ENCODE measurements at regions not wholly inside any gene's neighbourhood (a gene's known extent, or its start where the extent isn't known, plus 50 kb on each side); places are given as distances from the start of the nearest gene placed in this dataset.

- no peak for TF ChIP-seq POLR2AphosphoS5 (IDR thresholded peaks at IDR 0.05)
- TF ChIP-seq EP300 (IDR thresholded peaks at IDR 0.05) = no peak
- no peak for TF ChIP-seq POLR2A (IDR thresholded peaks at IDR 0.05; ENCODE audit: low read depth)
- TF ChIP-seq CTCF (IDR thresholded peaks at IDR 0.05) = no peak
- H3K27ac ChIP-seq (replicated peaks in 1 of 4) = no peak overlapping the region
Observed at GRCh38 chr11:127195501-127196120, 195.0 kb upstream of the KIRREL3 start.

GRCh38 chr11:127194521-127194920 is 194.0 kb upstream of the KIRREL3 start:
- Histone ChIP-seq H3K27me3 (no peaks in the 10 kb centered on the region), H3K4me3 (no peak overlapping the region), H3K27ac (replicated peaks in 1 of 4) (no peak overlapping the region), H3K9me3 (no peaks in the 10 kb centered on the region), H3K4me1 (no peaks in the 10 kb centered on the region), H3K36me3 (no peaks in the 10 kb centered on the region)
- 26% methylated on average over 7 of the region's 7 CpGs for WGBS
- DNase-seq (ENCODE audit: extremely low spot score) = no peak
- TF ChIP-seq POLR2A (IDR thresholded peaks at IDR 0.05; ENCODE audit: low read depth) = no peak
- no peak for TF ChIP-seq EP300 (IDR thresholded peaks at IDR 0.05)
- TF ChIP-seq POLR2AphosphoS5 (IDR thresholded peaks at IDR 0.05) = no peak
- TF ChIP-seq CTCF (IDR thresholded peaks at IDR 0.05) = no peak
- intact Hi-C loops (cut with DNase I) = no loop called here

More at GRCh38 chr11:127195501-127196120, 195.0 kb upstream of the KIRREL3 start:
- Histone ChIP-seq H3K27me3 (no peaks in the 10 kb centered on the region), H3K4me3 (no peak overlapping the region), H3K9me3 (no peaks in the 10 kb centered on the region), H3K4me1 (no peaks in the 10 kb centered on the region), H3K36me3 (no peaks in the 10 kb centered on the region)
- WGBS = 53% methylated on average over 8 of the region's 8 CpGs
- intact Hi-C loops (cut with DNase I) = no loop called here
- no peak for DNase-seq (ENCODE audit: extremely low spot score)

GRCh38 chr11:127193950-127194349 is 193.4 kb upstream of the KIRREL3 start:
- intact Hi-C loops (cut with DNase I) = no loop called here
- no peaks in the 10 kb centered on the region for H3K9me3 ChIP-seq
- DNase-seq (ENCODE audit: extremely low spot score) = no peak
- no peaks in the 10 kb centered on the region for H3K27me3 ChIP-seq
- H3K4me1 ChIP-seq = no peaks in the 10 kb centered on the region
- no peak overlapping the region for H3K4me3 ChIP-seq
- H3K36me3 ChIP-seq = no peaks in the 10 kb centered on the region
- WGBS = 55% methylated on average over 3 of the region's 3 CpGs
- no peak for TF ChIP-seq EP300 (IDR thresholded peaks at IDR 0.05)
- no peak for TF ChIP-seq POLR2AphosphoS5 (IDR thresholded peaks at IDR 0.05)
- TF ChIP-seq POLR2A (IDR thresholded peaks at IDR 0.05; ENCODE audit: low read depth) = no peak
- TF ChIP-seq CTCF (IDR thresholded peaks at IDR 0.05) = no peak
- H3K27ac ChIP-seq (replicated peaks in 1 of 4) = no peak overlapping the region

- Histone ChIP-seq H3K27me3 (peaks cover 0 to 5% (median 0%) of the 10 kb centered on the region in 4 donors), H3K27ac (replicated peaks in 1 of 4) (no peak overlapping the region), H3K9me3 (no peaks in the 10 kb centered on the region), H3K4me3 (no peak overlapping the region), H3K36me3 (no peaks in the 10 kb centered on the region), H3K4me1 (no peaks in the 10 kb centered on the region)
- intact Hi-C loops (cut with DNase I) = no loop called here
- TF ChIP-seq POLR2A (IDR thresholded peaks at IDR 0.05; ENCODE audit: low read depth) (no peak), POLR2AphosphoS5 (IDR thresholded peaks at IDR 0.05) (no peak)
- DNase-seq (ENCODE audit: extremely low spot score) = no peak
- 91% methylated on average over 1 of the region's 1 CpG for WGBS
Observed at GRCh38 chr11:127191689-127192088, 191.1 kb upstream of the KIRREL3 start.

- DNase-seq (ENCODE audit: extremely low spot score) = no peak
- H3K9me3 ChIP-seq = no peaks in the 10 kb centered on the region
- H3K4me3 ChIP-seq = no peak overlapping the region
- no peaks in the 10 kb centered on the region for H3K4me1 ChIP-seq
- intact Hi-C loops (cut with DNase I) = no loop called here
- H3K36me3 ChIP-seq = no peaks in the 10 kb centered on the region
- no peak overlapping the region for H3K27ac ChIP-seq (replicated peaks in 1 of 4)
- WGBS = 77% methylated on average over 3 of the region's 3 CpGs
- TF ChIP-seq CTCF (IDR thresholded peaks at IDR 0.05) = no peak
- TF ChIP-seq POLR2AphosphoS5 (IDR thresholded peaks at IDR 0.05) = no peak
- TF ChIP-seq EP300 (IDR thresholded peaks at IDR 0.05) = no peak
- no peak for TF ChIP-seq POLR2A (IDR thresholded peaks at IDR 0.05; ENCODE audit: low read depth)
- peaks cover 0 to 5% (median 0%) of the 10 kb centered on the region in 4 donors for H3K27me3 ChIP-seq
Observed at GRCh38 chr11:127191261-127191660, 190.7 kb upstream of the KIRREL3 start.
